GM12892 (cell line): ENCODE measurements at regions not wholly inside any gene's neighbourhood (a gene's known extent, or its start where the extent isn't known, plus 50 kb on each side); places are given as distances from the start of the nearest gene placed in this dataset.

Experiments used
- POLR2A ChIP-seq: IDR thresholded peaks from 2 replicates; pipeline ENCODE4 v1.6.1; 2011; ENCODE audit warnings: low read depth, low read length, control low read depth
- TAF1 ChIP-seq: IDR thresholded peaks from 2 replicates; pipeline ENCODE4 v1.6.1; 2011; ENCODE audit warnings: low read depth, mild to moderate bottlenecking, control low read depth, low read length, borderline replicate concordance

GRCh38 chr2:59080451-59081181 lies 839.5 kb upstream of the FANCL start:
- TF ChIP-seq TAF1: no peak
- no peak for TF ChIP-seq POLR2A
